Rectal smooth muscle tissue (tissue), 1 donor: ENCODE measurements at regions not wholly inside any gene's neighbourhood (a gene's known extent, or its start where the extent isn't known, plus 50 kb on each side); places are given as distances from the start of the nearest gene placed in this dataset.

ENCODE experiments used
- H3K27ac ChIP-seq: one replicate; pipeline ENCODE4 v1.7.0; 2013; ENCODE audit warnings: low read depth, low read length, inconsistent platforms
- H3K27me3 ChIP-seq: one replicate; pipeline ENCODE4 v1.7.0; 2013; ENCODE audit warnings: low read length; ENCODE audit not compliant: control insufficient read depth, insufficient read depth
- H3K36me3 ChIP-seq: one replicate; pipeline ENCODE4 v1.7.0; 2013; ENCODE audit warnings: low read length; ENCODE audit not compliant: control insufficient read depth, insufficient read depth
- H3K4me1 ChIP-seq: one replicate; pipeline ENCODE4 v1.7.0; 2013; ENCODE audit warnings: low read length; ENCODE audit not compliant: control insufficient read depth, insufficient read depth
- H3K4me3 ChIP-seq: one replicate; pipeline ENCODE4 v1.7.0; 2013; ENCODE audit warnings: low read length
- H3K9ac ChIP-seq: one replicate; pipeline ENCODE4 v1.7.0; 2013; ENCODE audit warnings: low read length

- no peaks in the 10 kb centered on the region for H3K4me1 ChIP-seq
- no peak overlapping the region for H3K9ac ChIP-seq
- no peaks in the 10 kb centered on the region for H3K27me3 ChIP-seq
- H3K27ac ChIP-seq: no peak overlapping the region
- no peaks in the 10 kb centered on the region for H3K36me3 ChIP-seq
- H3K4me3 ChIP-seq: no peak overlapping the region
These were observed 193.1 kb upstream of the LPP start for GRCh38 chr3:187960820-187961219.

- Histone ChIP-seq H3K4me3 (no peak overlapping the region), H3K36me3 (no peaks in the 10 kb centered on the region), H3K27me3 (no peaks in the 10 kb centered on the region), H3K9ac (no peak overlapping the region), H3K4me1 (no peaks in the 10 kb centered on the region), H3K27ac (no peak overlapping the region)
These were observed 192.6 kb upstream of the LPP start for GRCh38 chr3:187961366-187961765.

- H3K27ac ChIP-seq: no peak overlapping the region
These were observed 190.8 kb upstream of the LPP start for GRCh38 chr3:187963003-187963676.

GRCh38 chr3:187963677-187964385 lies 190.1 kb upstream of the LPP start:
- Histone ChIP-seq H3K4me1 (no peaks in the 10 kb centered on the region), H3K4me3 (no peak overlapping the region)

More at GRCh38 chr3:187963003-187963676, 190.8 kb upstream of the LPP start:
- no peak overlapping the region for H3K4me3 ChIP-seq
- H3K9ac ChIP-seq: no peak overlapping the region
- no peaks in the 10 kb centered on the region for H3K36me3 ChIP-seq
- H3K27me3 ChIP-seq: no peaks in the 10 kb centered on the region
- H3K4me1 ChIP-seq: no peaks in the 10 kb centered on the region

GRCh38 chr3:187964760-187965159 lies 189.2 kb upstream of the LPP start:
- Histone ChIP-seq H3K27me3 (no peaks in the 10 kb centered on the region), H3K4me3 (no peak overlapping the region), H3K4me1 (no peaks in the 10 kb centered on the region), H3K36me3 (no peaks in the 10 kb centered on the region), H3K27ac (no peak overlapping the region), H3K9ac (no peak overlapping the region)

More at GRCh38 chr3:187963677-187964385, 190.1 kb upstream of the LPP start:
- H3K9ac ChIP-seq: no peak overlapping the region
- H3K36me3 ChIP-seq: no peaks in the 10 kb centered on the region
- no peak overlapping the region for H3K27ac ChIP-seq
- no peaks in the 10 kb centered on the region for H3K27me3 ChIP-seq

GRCh38 chr3:187966096-187966495 lies 187.9 kb upstream of the LPP start:
- Histone ChIP-seq H3K36me3 (no peaks in the 10 kb centered on the region), H3K4me3 (no peak overlapping the region), H3K9ac (no peak overlapping the region), H3K27ac (no peak overlapping the region), H3K4me1 (no peaks in the 10 kb centered on the region), H3K27me3 (no peaks in the 10 kb centered on the region)

- no peaks in the 10 kb centered on the region for H3K4me1 ChIP-seq
- no peak overlapping the region for H3K4me3 ChIP-seq
- H3K36me3 ChIP-seq: no peaks in the 10 kb centered on the region
- no peak overlapping the region for H3K9ac ChIP-seq
- no peak overlapping the region for H3K27ac ChIP-seq
- no peaks in the 10 kb centered on the region for H3K27me3 ChIP-seq
These were observed 187.1 kb upstream of the LPP start for GRCh38 chr3:187966636-187967406.

GRCh38 chr3:187967993-187968392 lies 186.0 kb upstream of the LPP start:
- H3K27ac ChIP-seq: no peak overlapping the region
- no peaks in the 10 kb centered on the region for H3K36me3 ChIP-seq
- no peaks in the 10 kb centered on the region for H3K4me1 ChIP-seq
- no peak overlapping the region for H3K9ac ChIP-seq
- H3K4me3 ChIP-seq: no peak overlapping the region
- no peaks in the 10 kb centered on the region for H3K27me3 ChIP-seq

- H3K4me3 ChIP-seq: no peak overlapping the region
- H3K36me3 ChIP-seq: no peaks in the 10 kb centered on the region
- H3K27ac ChIP-seq: no peak overlapping the region
- H3K9ac ChIP-seq: no peak overlapping the region
- H3K4me1 ChIP-seq: no peaks in the 10 kb centered on the region
- H3K27me3 ChIP-seq: no peaks in the 10 kb centered on the region
These were observed 184.9 kb upstream of the LPP start for GRCh38 chr3:187968883-187969580.

GRCh38 chr3:187969581-187969950 lies 184.4 kb upstream of the LPP start:
- no peak overlapping the region for H3K4me3 ChIP-seq
- no peak overlapping the region for H3K9ac ChIP-seq
- no peaks in the 10 kb centered on the region for H3K27me3 ChIP-seq
- H3K4me1 ChIP-seq: no peaks in the 10 kb centered on the region
- H3K36me3 ChIP-seq: no peaks in the 10 kb centered on the region
- no peak overlapping the region for H3K27ac ChIP-seq

GRCh38 chr3:187970106-187970505 lies 183.9 kb upstream of the LPP start:
- Histone ChIP-seq H3K4me1 (no peaks in the 10 kb centered on the region), H3K27ac (no peak overlapping the region)

GRCh38 chr3:187971629-187972028 lies 182.3 kb upstream of the LPP start:
- Histone ChIP-seq H3K36me3 (no peaks in the 10 kb centered on the region), H3K4me1 (no peaks in the 10 kb centered on the region), H3K27me3 (no peaks in the 10 kb centered on the region), H3K9ac (no peak overlapping the region), H3K4me3 (no peak overlapping the region), H3K27ac (no peak overlapping the region)

More at GRCh38 chr3:187970106-187970505, 183.9 kb upstream of the LPP start:
- Histone ChIP-seq H3K4me3 (no peak overlapping the region), H3K9ac (no peak overlapping the region), H3K27me3 (no peaks in the 10 kb centered on the region), H3K36me3 (no peaks in the 10 kb centered on the region)
